ENCODE measurements at regions not wholly inside any gene's neighbourhood (a gene's known extent, or its start where the extent isn't known, plus 50 kb on each side); places are given as distances from the start of the nearest gene placed in this dataset.

DNA sequence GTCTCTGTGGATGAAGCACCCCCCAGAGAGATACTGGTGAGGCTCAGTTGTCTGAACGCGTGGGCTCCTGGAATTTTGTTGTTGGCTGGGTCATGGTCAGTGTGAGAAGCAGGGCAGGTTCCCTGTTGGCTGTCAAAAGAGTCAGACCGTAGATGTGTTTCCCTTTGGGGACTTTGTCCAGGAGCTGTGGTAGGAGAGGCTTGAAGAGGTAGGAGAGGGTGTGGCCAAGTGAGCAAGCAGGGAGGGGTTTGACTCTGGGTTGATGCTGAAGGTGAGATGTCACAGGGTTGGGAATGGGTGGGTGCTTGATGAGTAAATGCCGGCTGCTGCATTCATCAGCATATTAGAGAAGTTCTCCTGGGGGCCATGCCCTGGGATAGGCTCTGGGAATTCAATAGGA lies 803.2 kb downstream of the TBC1D22A start:
- Histone ChIP-seq H3K18ac (ENCODE audit: low read length) (no peak overlapping the region), H2BK120ac (ENCODE audit: low read depth, low read length) (no peak overlapping the region), H3K9ac (ENCODE audit: low read depth, low read length, poor library complexity) (no peak overlapping the region), H2AK5ac (ENCODE audit: low read depth, low read length) (no peak overlapping the region), H3K27ac (replicated peaks; ENCODE audit: low read length) (no peak overlapping the region), H3K36me3 (replicated peaks in 1 of 2; ENCODE audit: control insufficient read depth in 2 of 2, insufficient read depth in 2 of 2, low read length in 2 of 2) (no peaks in the 10 kb centered on the region), H2AFZ (ENCODE audit: low read length) (no peak overlapping the region), H4K91ac (ENCODE audit: low read depth, low read length, poor library complexity) (no peak overlapping the region), H3K4me1 (ENCODE audit: control insufficient read depth in 2 of 2, insufficient read depth in 1 of 2, low read depth in 1 of 2, low read length in 2 of 2) (no peaks in the 10 kb centered on the region), H3K23ac (ENCODE audit: low read depth, low read length, poor library complexity) (no peak overlapping the region), H4K8ac (ENCODE audit: low read depth, low read length) (no peak overlapping the region), H3K14ac (ENCODE audit: low read length) (no peak overlapping the region), H3K27me3 (ENCODE audit: control insufficient read depth in 3 of 3, insufficient read depth in 3 of 3, low read depth in 1 of 3, low read length in 3 of 3) (no peaks in the 10 kb centered on the region), H3K9me3 (replicated peaks in 1 of 2; ENCODE audit: control insufficient read depth in 2 of 2, insufficient read depth in 1 of 2, low read depth in 1 of 2, low read length in 2 of 2) (peaks cover 0 to 56% of the 10 kb centered on the region in 2 donors), H2BK5ac (ENCODE audit: low read length) (no peak overlapping the region), H3K79me1 (ENCODE audit: low read depth, low read length) (peaks cover 2% of the 10 kb centered on the region), H3K4me2 (ENCODE audit: insufficient read depth, low read length, poor library complexity, severe bottlenecking) (no peak overlapping the region), H2BK15ac (ENCODE audit: low read length) (no peak overlapping the region), H2BK12ac (ENCODE audit: low read length) (no peak overlapping the region), H3K4ac (ENCODE audit: low read length) (no peak overlapping the region), H3K4me3 (ENCODE audit: low read length in 2 of 2) (no peak overlapping the region)
- WGBS, 2 donors (ENCODE audit: extremely low coverage in 2 of 2, insufficient read length in 2 of 2, insufficient replicate concordance in 1 of 2) = no CpG with 5 or more reads among the region's 4 CpGs
- DNase-seq (ENCODE audit: low spot score) = no peak

DNA sequence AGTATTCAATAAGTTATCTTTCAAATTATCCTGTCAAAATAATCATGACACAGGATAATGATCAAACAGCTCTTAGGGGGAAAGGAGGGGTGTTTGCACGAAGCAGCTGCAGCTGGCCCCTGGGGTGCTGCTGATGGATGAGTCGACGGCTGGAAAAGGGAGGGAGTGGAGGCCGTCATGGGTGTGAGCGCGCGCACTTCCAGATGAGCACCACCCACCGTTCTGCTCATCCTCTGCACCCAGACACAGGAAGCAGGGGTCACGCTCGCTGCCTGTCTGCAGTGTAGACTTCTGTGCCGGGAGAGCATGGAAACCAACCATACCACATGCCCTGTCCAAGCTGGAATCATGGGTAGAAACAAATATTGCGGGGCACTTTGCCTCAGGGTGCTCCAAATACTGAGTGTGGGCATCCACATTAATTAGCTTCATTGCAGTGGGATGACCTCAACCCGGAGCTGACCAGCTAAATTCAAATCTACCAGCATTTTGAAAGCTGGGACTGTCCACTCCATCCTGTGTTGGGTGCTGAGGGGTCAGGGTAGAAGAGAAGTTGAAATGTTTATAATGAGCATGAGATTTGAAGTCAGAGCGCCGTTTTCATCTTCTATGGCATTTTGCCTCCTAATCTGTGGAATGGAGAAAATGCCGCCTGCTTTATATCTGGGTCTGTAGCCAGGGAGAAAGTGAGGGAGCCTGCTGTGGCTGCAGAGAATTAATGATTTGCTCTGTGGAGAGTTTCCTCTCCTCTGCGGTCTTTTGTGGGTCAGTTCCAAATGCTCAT lies 802.4 kb downstream of the TBC1D22A start:
- H3K27me3 ChIP-seq (ENCODE audit: control insufficient read depth in 3 of 3, insufficient read depth in 3 of 3, low read depth in 1 of 3, low read length in 3 of 3) = no peaks in the 10 kb centered on the region
- H2BK15ac ChIP-seq (ENCODE audit: low read length) = no peak overlapping the region
- no peak overlapping the region for H2BK12ac ChIP-seq (ENCODE audit: low read length)
- no peak overlapping the region for H2BK5ac ChIP-seq (ENCODE audit: low read length)
- no peaks in the 10 kb centered on the region for H3K4me1 ChIP-seq (ENCODE audit: control insufficient read depth in 2 of 2, insufficient read depth in 1 of 2, low read depth in 1 of 2, low read length in 2 of 2)
- no peak overlapping the region for H3K18ac ChIP-seq (ENCODE audit: low read length)
- no peaks in the 10 kb centered on the region for H3K36me3 ChIP-seq (replicated peaks in 1 of 2; ENCODE audit: control insufficient read depth in 2 of 2, insufficient read depth in 2 of 2, low read length in 2 of 2)
- H3K9me3 ChIP-seq (replicated peaks in 1 of 2; ENCODE audit: control insufficient read depth in 2 of 2, insufficient read depth in 1 of 2, low read depth in 1 of 2, low read length in 2 of 2) = peaks cover 0 to 59% of the 10 kb centered on the region in 2 donors
- H3K79me1 ChIP-seq (ENCODE audit: low read depth, low read length) = peaks cover 2% of the 10 kb centered on the region
- no CpG with 5 or more reads among the region's 17 CpGs for WGBS, 2 donors (ENCODE audit: extremely low coverage in 2 of 2, insufficient read length in 2 of 2, insufficient replicate concordance in 1 of 2)
- no peak overlapping the region for H2AFZ ChIP-seq (ENCODE audit: low read length)
- H3K4ac ChIP-seq (ENCODE audit: low read length) = no peak overlapping the region
- no peak overlapping the region for H3K23ac ChIP-seq (ENCODE audit: low read depth, low read length, poor library complexity)
- no peak overlapping the region for H4K91ac ChIP-seq (ENCODE audit: low read depth, low read length, poor library complexity)
- no peak overlapping the region for H3K4me2 ChIP-seq (ENCODE audit: insufficient read depth, low read length, poor library complexity, severe bottlenecking)
- no peak for DNase-seq (ENCODE audit: low spot score)
- no peak overlapping the region for H3K27ac ChIP-seq (replicated peaks; ENCODE audit: low read length)
- H4K8ac ChIP-seq (ENCODE audit: low read depth, low read length) = no peak overlapping the region
- H2BK120ac ChIP-seq (ENCODE audit: low read depth, low read length) = no peak overlapping the region
- H2AK5ac ChIP-seq (ENCODE audit: low read depth, low read length) = no peak overlapping the region
- no peak overlapping the region for H3K14ac ChIP-seq (ENCODE audit: low read length)
- H3K9ac ChIP-seq (ENCODE audit: low read depth, low read length, poor library complexity) = no peak overlapping the region
- H3K4me3 ChIP-seq (ENCODE audit: low read length in 2 of 2) = no peak overlapping the region

DNA sequence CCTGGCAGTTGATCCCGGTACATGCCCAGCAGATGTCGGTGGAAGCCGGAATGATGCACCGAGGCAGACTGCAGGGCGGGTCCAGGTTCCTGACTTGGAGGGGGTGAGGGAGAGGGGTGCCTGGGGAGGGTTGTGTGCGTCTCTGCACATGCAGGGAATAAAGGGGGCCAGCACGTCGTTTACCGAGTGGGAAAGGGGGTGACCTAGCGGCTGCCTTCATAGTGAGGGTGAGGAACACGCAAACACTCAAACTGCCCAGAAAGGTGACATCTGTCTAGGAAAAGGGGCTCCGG lies 801.7 kb downstream of the TBC1D22A start:
- peaks cover 2% of the 10 kb centered on the region for H3K79me1 ChIP-seq (ENCODE audit: low read depth, low read length)
- no peak overlapping the region for H3K23ac ChIP-seq (ENCODE audit: low read depth, low read length, poor library complexity)
- no peak overlapping the region for H3K18ac ChIP-seq (ENCODE audit: low read length)
- no peak overlapping the region for H2BK5ac ChIP-seq (ENCODE audit: low read length)
- H2BK120ac ChIP-seq (ENCODE audit: low read depth, low read length) = no peak overlapping the region
- H2AK5ac ChIP-seq (ENCODE audit: low read depth, low read length) = no peak overlapping the region
- H4K91ac ChIP-seq (ENCODE audit: low read depth, low read length, poor library complexity) = no peak overlapping the region
- no peak overlapping the region for H2AFZ ChIP-seq (ENCODE audit: low read length)
- H3K4me1 ChIP-seq (ENCODE audit: control insufficient read depth in 2 of 2, insufficient read depth in 1 of 2, low read depth in 1 of 2, low read length in 2 of 2) = no peaks in the 10 kb centered on the region
- H3K27me3 ChIP-seq (ENCODE audit: control insufficient read depth in 3 of 3, insufficient read depth in 3 of 3, low read depth in 1 of 3, low read length in 3 of 3) = no peaks in the 10 kb centered on the region
- H3K4me3 ChIP-seq (ENCODE audit: low read length in 2 of 2) = no peak overlapping the region
- no peaks in the 10 kb centered on the region for H3K36me3 ChIP-seq (replicated peaks in 1 of 2; ENCODE audit: control insufficient read depth in 2 of 2, insufficient read depth in 2 of 2, low read length in 2 of 2)
- H3K4me2 ChIP-seq (ENCODE audit: insufficient read depth, low read length, poor library complexity, severe bottlenecking) = no peak overlapping the region
- no peak overlapping the region for H2BK12ac ChIP-seq (ENCODE audit: low read length)
- no peak overlapping the region for H2BK15ac ChIP-seq (ENCODE audit: low read length)
- H3K9ac ChIP-seq (ENCODE audit: low read depth, low read length, poor library complexity) = no peak overlapping the region
- no peak overlapping the region for H4K8ac ChIP-seq (ENCODE audit: low read depth, low read length)
- WGBS, 2 donors (ENCODE audit: extremely low coverage in 2 of 2, insufficient read length in 2 of 2, insufficient replicate concordance in 1 of 2) = no CpG with 5 or more reads among the region's 12 CpGs
- no peak for DNase-seq (ENCODE audit: low spot score)
- peaks cover 0 to 56% of the 10 kb centered on the region in 2 donors for H3K9me3 ChIP-seq (replicated peaks in 1 of 2; ENCODE audit: control insufficient read depth in 2 of 2, insufficient read depth in 1 of 2, low read depth in 1 of 2, low read length in 2 of 2)
- no peak overlapping the region for H3K14ac ChIP-seq (ENCODE audit: low read length)
- H3K27ac ChIP-seq (replicated peaks; ENCODE audit: low read length) = no peak overlapping the region
- no peak overlapping the region for H3K4ac ChIP-seq (ENCODE audit: low read length)

DNA sequence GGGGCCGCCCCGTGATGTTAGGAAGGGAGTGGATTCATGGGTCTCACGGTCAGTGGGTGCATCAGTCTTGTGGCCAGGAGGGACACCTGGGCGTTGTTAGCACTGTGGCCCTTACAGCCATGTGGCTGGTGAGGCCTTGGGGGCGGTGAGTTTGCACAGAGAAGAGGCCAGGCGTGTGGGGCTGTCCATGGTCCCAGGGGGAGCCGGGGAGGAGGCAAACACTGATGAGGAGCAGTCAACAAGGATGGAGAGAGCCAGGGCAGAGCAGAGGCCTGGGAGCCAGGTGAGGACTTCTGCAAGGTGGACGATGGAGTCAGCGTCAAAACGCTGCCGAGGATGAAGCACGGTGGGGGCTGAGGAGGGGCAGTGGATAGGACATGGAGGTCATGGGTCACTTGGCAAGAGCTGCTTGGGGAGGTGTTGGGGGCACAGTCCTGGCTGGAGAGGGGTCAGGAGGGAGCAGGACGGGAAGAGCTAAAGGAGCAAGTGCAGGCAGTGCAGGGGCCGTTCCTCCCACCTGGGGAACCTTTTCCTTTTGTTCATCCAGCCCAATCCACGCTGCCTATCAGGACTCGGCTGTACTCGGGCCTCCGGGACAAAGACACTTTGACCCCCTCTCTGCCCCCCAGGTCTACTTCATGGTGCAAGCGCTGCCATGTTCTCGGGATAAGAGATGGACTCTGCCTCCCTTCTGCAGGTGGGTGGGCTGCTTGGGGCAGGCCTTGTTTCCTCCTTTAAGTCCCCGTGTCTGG lies 801.1 kb downstream of the TBC1D22A start:
- no peak overlapping the region for H3K9ac ChIP-seq (ENCODE audit: low read depth, low read length, poor library complexity)
- no peak overlapping the region for H3K23ac ChIP-seq (ENCODE audit: low read depth, low read length, poor library complexity)
- H3K27ac ChIP-seq (replicated peaks; ENCODE audit: low read length) = no peak overlapping the region
- peaks cover 0 to 3% (median 0%) of the 10 kb centered on the region in 3 experiments for H3K27me3 ChIP-seq (ENCODE audit: control insufficient read depth in 3 of 3, insufficient read depth in 3 of 3, low read depth in 1 of 3, low read length in 3 of 3)
- peaks cover 0 to 57% of the 10 kb centered on the region in 2 donors for H3K9me3 ChIP-seq (replicated peaks in 1 of 2; ENCODE audit: control insufficient read depth in 2 of 2, insufficient read depth in 1 of 2, low read depth in 1 of 2, low read length in 2 of 2)
- H2AK5ac ChIP-seq (ENCODE audit: low read depth, low read length) = no peak overlapping the region
- H3K79me1 ChIP-seq (ENCODE audit: low read depth, low read length) = peaks cover 2% of the 10 kb centered on the region
- H4K91ac ChIP-seq (ENCODE audit: low read depth, low read length, poor library complexity) = no peak overlapping the region
- no peak overlapping the region for H3K4ac ChIP-seq (ENCODE audit: low read length)
- peak overlapping the region in 1 of 2 donors; percentile 55 for H3K4me3 ChIP-seq (ENCODE audit: low read length in 2 of 2)
- no peak overlapping the region for H2BK15ac ChIP-seq (ENCODE audit: low read length)
- no peaks in the 10 kb centered on the region for H3K36me3 ChIP-seq (replicated peaks in 1 of 2; ENCODE audit: control insufficient read depth in 2 of 2, insufficient read depth in 2 of 2, low read length in 2 of 2)
- H3K4me2 ChIP-seq (ENCODE audit: insufficient read depth, low read length, poor library complexity, severe bottlenecking) = no peak overlapping the region
- H2AFZ ChIP-seq (ENCODE audit: low read length) = no peak overlapping the region
- no peaks in the 10 kb centered on the region for H3K4me1 ChIP-seq (ENCODE audit: control insufficient read depth in 2 of 2, insufficient read depth in 1 of 2, low read depth in 1 of 2, low read length in 2 of 2)
- H2BK12ac ChIP-seq (ENCODE audit: low read length) = no peak overlapping the region
- DNase-seq (ENCODE audit: low spot score) = no peak
- no peak overlapping the region for H3K18ac ChIP-seq (ENCODE audit: low read length)
- no peak overlapping the region for H4K8ac ChIP-seq (ENCODE audit: low read depth, low read length)
- H2BK120ac ChIP-seq (ENCODE audit: low read depth, low read length) = no peak overlapping the region
- H3K14ac ChIP-seq (ENCODE audit: low read length) = no peak overlapping the region
- no peak overlapping the region for H2BK5ac ChIP-seq (ENCODE audit: low read length)
- WGBS, 2 donors (ENCODE audit: extremely low coverage in 2 of 2, insufficient read length in 2 of 2, insufficient replicate concordance in 1 of 2) = no CpG with 5 or more reads among the region's 21 CpGs
